GM23338 (cell line): ENCODE measurements at regions not wholly inside any gene's neighbourhood (a gene's known extent, or its start where the extent isn't known, plus 50 kb on each side); places are given as distances from the start of the nearest gene placed in this dataset.

ENCODE experiments used
- EZH2 ChIP-seq: fragments of 200-600 bp; sonication (generic); IDR thresholded peaks from one replicate; pipeline ENCODE4 v1.8.0; 2017; ENCODE audit warnings: antibody characterized with exemption, mild to moderate bottlenecking, low read depth; ENCODE audit not compliant: unreplicated experiment
- POLR2AphosphoS5 ChIP-seq: IDR thresholded peaks from 2 replicates; pipeline ENCODE4 v1.6.1; 2016; ENCODE audit warnings: antibody characterized with exemption, low read depth
- TF ChIP-seq, protein P1 (sequence below), 2 experiments: fragments of 200-600 bp in 1 of 2; sonication (generic) in 1 of 2; conservative IDR thresholded peaks; 2 replicates each; pipeline versions ENCODE4 v1.5.1 to v1.6.1; 2016 to 2017; ENCODE audit warnings: antibody characterized with exemption in 2 of 2, low read depth in 2 of 2, mild to moderate bottlenecking in 2 of 2, moderate library complexity in 1 of 2
- TF ChIP-seq, protein P2 (sequence below): IDR thresholded peaks from one replicate; pipeline ENCODE4 v1.6.1; 2018; ENCODE audit warnings: antibody characterized with exemption; ENCODE audit not compliant: unreplicated experiment

DNA sequence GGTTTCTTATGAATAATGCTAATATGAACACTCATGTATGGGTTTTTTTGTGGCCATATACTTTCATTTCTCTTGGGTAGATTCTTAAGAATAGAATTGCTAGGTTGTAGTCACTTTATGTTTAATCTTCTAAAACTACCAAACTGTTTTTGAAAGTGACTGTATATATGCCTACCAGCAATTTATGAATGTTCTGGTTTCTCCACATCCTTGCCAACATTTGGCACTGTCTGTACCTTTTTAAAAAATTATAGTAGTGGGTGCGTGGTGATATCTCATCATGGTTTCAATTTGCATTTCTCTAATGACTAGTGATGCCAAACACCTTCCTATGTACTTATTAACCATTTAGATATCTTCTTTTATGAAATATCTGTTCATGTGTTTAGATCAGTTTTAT, 110.6 kb upstream of the RIOK3 start:
- TF ChIP-seq, protein P1, sequence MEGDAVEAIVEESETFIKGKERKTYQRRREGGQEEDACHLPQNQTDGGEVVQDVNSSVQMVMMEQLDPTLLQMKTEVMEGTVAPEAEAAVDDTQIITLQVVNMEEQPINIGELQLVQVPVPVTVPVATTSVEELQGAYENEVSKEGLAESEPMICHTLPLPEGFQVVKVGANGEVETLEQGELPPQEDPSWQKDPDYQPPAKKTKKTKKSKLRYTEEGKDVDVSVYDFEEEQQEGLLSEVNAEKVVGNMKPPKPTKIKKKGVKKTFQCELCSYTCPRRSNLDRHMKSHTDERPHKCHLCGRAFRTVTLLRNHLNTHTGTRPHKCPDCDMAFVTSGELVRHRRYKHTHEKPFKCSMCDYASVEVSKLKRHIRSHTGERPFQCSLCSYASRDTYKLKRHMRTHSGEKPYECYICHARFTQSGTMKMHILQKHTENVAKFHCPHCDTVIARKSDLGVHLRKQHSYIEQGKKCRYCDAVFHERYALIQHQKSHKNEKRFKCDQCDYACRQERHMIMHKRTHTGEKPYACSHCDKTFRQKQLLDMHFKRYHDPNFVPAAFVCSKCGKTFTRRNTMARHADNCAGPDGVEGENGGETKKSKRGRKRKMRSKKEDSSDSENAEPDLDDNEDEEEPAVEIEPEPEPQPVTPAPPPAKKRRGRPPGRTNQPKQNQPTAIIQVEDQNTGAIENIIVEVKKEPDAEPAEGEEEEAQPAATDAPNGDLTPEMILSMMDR (conservative IDR thresholded peaks at IDR 0.05; ENCODE audit: low read depth in 2 of 2) = no peak
- TF ChIP-seq, protein P2, sequence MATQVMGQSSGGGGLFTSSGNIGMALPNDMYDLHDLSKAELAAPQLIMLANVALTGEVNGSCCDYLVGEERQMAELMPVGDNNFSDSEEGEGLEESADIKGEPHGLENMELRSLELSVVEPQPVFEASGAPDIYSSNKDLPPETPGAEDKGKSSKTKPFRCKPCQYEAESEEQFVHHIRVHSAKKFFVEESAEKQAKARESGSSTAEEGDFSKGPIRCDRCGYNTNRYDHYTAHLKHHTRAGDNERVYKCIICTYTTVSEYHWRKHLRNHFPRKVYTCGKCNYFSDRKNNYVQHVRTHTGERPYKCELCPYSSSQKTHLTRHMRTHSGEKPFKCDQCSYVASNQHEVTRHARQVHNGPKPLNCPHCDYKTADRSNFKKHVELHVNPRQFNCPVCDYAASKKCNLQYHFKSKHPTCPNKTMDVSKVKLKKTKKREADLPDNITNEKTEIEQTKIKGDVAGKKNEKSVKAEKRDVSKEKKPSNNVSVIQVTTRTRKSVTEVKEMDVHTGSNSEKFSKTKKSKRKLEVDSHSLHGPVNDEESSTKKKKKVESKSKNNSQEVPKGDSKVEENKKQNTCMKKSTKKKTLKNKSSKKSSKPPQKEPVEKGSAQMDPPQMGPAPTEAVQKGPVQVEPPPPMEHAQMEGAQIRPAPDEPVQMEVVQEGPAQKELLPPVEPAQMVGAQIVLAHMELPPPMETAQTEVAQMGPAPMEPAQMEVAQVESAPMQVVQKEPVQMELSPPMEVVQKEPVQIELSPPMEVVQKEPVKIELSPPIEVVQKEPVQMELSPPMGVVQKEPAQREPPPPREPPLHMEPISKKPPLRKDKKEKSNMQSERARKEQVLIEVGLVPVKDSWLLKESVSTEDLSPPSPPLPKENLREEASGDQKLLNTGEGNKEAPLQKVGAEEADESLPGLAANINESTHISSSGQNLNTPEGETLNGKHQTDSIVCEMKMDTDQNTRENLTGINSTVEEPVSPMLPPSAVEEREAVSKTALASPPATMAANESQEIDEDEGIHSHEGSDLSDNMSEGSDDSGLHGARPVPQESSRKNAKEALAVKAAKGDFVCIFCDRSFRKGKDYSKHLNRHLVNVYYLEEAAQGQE = no peak
- TF ChIP-seq EZH2 = no peak
- no peak for TF ChIP-seq POLR2AphosphoS5
